Neuronal stem cell (in vitro differentiated cells): ENCODE measurements at regions not wholly inside any gene's neighbourhood (a gene's known extent, or its start where the extent isn't known, plus 50 kb on each side); places are given as distances from the start of the nearest gene placed in this dataset. TPM values are rescaled to one million over a fixed set of nuclear protein-coding genes. Genes with fewer than 3 reads are reported as not detected.

Experiments used
- DNase-seq: peaks from one replicate; pipeline ENCODE4 v3.0.0-alpha.2; 2013; ENCODE audit warnings: low spot score
- H2AFZ ChIP-seq: one replicate; pipeline ENCODE4 v1.6.1; 2013; ENCODE audit warnings: mild to moderate bottlenecking, low read length, inconsistent platforms
- H2AK5ac ChIP-seq: 2 replicates; pipeline ENCODE4 v1.6.1; 2013; ENCODE audit warnings: low read depth, mild to moderate bottlenecking, inconsistent platforms, low read length, moderate library complexity, mixed read lengths
- H2BK120ac ChIP-seq: 2 replicates; pipeline ENCODE4 v1.6.1; 2013; ENCODE audit warnings: low read depth, mild to moderate bottlenecking, inconsistent platforms, low read length, moderate library complexity, mixed read lengths
- H2BK12ac ChIP-seq: one replicate; pipeline ENCODE4 v1.6.1; 2013; ENCODE audit warnings: low read length, inconsistent platforms
- H2BK15ac ChIP-seq: 2 replicates; pipeline ENCODE4 v1.6.1; 2013; ENCODE audit warnings: mild to moderate bottlenecking, low read length, inconsistent platforms, mixed read lengths
- H2BK5ac ChIP-seq: one replicate; pipeline ENCODE4 v1.6.1; 2013; ENCODE audit warnings: inconsistent platforms, mild to moderate bottlenecking, low read length, moderate library complexity
- H3K14ac ChIP-seq: one replicate; pipeline ENCODE4 v1.6.1; 2013; ENCODE audit warnings: low read length, inconsistent platforms
- H3K18ac ChIP-seq: 2 replicates; pipeline ENCODE4 v1.6.1; 2013; ENCODE audit warnings: low read length, inconsistent platforms
- H3K23ac ChIP-seq: 2 replicates; pipeline ENCODE4 v1.6.1; 2013; ENCODE audit warnings: low read depth, mild to moderate bottlenecking, mixed read lengths, low read length, inconsistent platforms; ENCODE audit not compliant: poor library complexity
- H3K27ac ChIP-seq: replicated peaks from 3 replicates; pipeline ENCODE4 v1.5.1; 2013; ENCODE audit warnings: low read length, inconsistent platforms
- H3K27me3 ChIP-seq, 3 experiments: 2 replicates each; pipeline ENCODE4 v1.6.1; 2013; ENCODE audit warnings: low read length in 3 of 3, mild to moderate bottlenecking in 2 of 3, inconsistent platforms in 1 of 3, low read depth in 1 of 3, mixed read lengths in 1 of 3, moderate library complexity in 1 of 3; ENCODE audit not compliant: control insufficient read depth in 3 of 3, insufficient read depth in 3 of 3
- H3K36me3 ChIP-seq, 2 donors: replicated peaks in 1 of 2; 2 replicates each; pipeline ENCODE4 v1.6.1; 2013; ENCODE audit warnings: low read length in 2 of 2; ENCODE audit not compliant: control insufficient read depth in 2 of 2, insufficient read depth in 2 of 2
- H3K4ac ChIP-seq: 2 replicates; pipeline ENCODE4 v1.6.1; 2013; ENCODE audit warnings: inconsistent platforms, mild to moderate bottlenecking, low read length, moderate library complexity
- H3K4me1 ChIP-seq, 2 donors: 1 replicate in 1 of 2; 2 replicates in 1 of 2; pipeline ENCODE4 v1.6.1; 2013; ENCODE audit warnings: low read length in 2 of 2, low read depth in 1 of 2; ENCODE audit not compliant: control insufficient read depth in 2 of 2, insufficient read depth in 1 of 2
- H3K4me2 ChIP-seq: one replicate; pipeline ENCODE4 v1.6.1; 2013; ENCODE audit warnings: mild to moderate bottlenecking, low read length, inconsistent platforms; ENCODE audit not compliant: insufficient read depth, poor library complexity, severe bottlenecking
- H3K4me3 ChIP-seq, 2 donors: 2 replicates each; pipeline ENCODE4 v1.5.1; 2013; ENCODE audit warnings: low read length in 2 of 2, mild to moderate bottlenecking in 2 of 2, inconsistent platforms in 1 of 2, moderate library complexity in 1 of 2
- H3K79me1 ChIP-seq: one replicate; pipeline ENCODE4 v1.6.1; 2013; ENCODE audit warnings: low read depth, mild to moderate bottlenecking, inconsistent platforms, low read length, moderate library complexity
- H3K9ac ChIP-seq: one replicate; pipeline ENCODE4 v1.6.1; 2013; ENCODE audit warnings: mild to moderate bottlenecking, low read depth, low read length, inconsistent platforms; ENCODE audit not compliant: poor library complexity
- H3K9me3 ChIP-seq, 2 donors: replicated peaks in 1 of 2; 2 replicates each; pipeline versions ENCODE3 to v1.6.1; 2013; ENCODE audit warnings: low read length in 2 of 2, mild to moderate bottlenecking in 2 of 2, inconsistent platforms in 1 of 2, low read depth in 1 of 2, mixed read lengths in 1 of 2, moderate library complexity in 1 of 2; ENCODE audit not compliant: control insufficient read depth in 2 of 2, insufficient read depth in 1 of 2
- H4K8ac ChIP-seq: one replicate; pipeline ENCODE4 v1.6.1; 2013; ENCODE audit warnings: low read depth, mild to moderate bottlenecking, inconsistent platforms, low read length, moderate library complexity
- H4K91ac ChIP-seq: one replicate; pipeline ENCODE4 v1.6.1; 2013; ENCODE audit warnings: low read length, low read depth, mild to moderate bottlenecking, inconsistent platforms; ENCODE audit not compliant: poor library complexity
- WGBS, 2 donors: extraction: QIAGEN DNeasy Blood & Tissue Kit; methylation state at CpG; one replicate each; pipeline ENCODE4 v1.1.7; 2013; ENCODE audit warnings: missing lambda C conversion rate in 2 of 2, mixed read lengths in 1 of 2; ENCODE audit not compliant: insufficient read length in 2 of 2, insufficient replicate concordance in 1 of 2; ENCODE audit errors: extremely low coverage in 2 of 2; 5-methylcytosine and 5-hydroxymethylcytosine counted together
- small RNA-seq: library from polyadenylated mRNA; stranded (forward); fragments of <200 nt; extraction: miRNeasy Mini kit (QIAGEN cat#:217004); gene quantifications from one replicate; pipeline ENCODE3, GENCODE V24; 2013; ENCODE audit not compliant: insufficient read depth

GRCh38 chr10:85547460-85548023, 819.1 kb downstream of the GRID1 start:
- Histone ChIP-seq H3K4me3 (no peak overlapping the region), H3K4ac (no peak overlapping the region), H3K27ac (no peak overlapping the region)

GRCh38 chr10:85548034-85548433, 818.6 kb downstream of the GRID1 start:
- WGBS, 2 donors: no CpG with 5 or more reads among the region's 2 CpGs

More at GRCh38 chr10:85547460-85548023, 819.1 kb downstream of the GRID1 start:
- no peak overlapping the region for H3K14ac ChIP-seq
- H2BK5ac ChIP-seq: no peak overlapping the region
- H3K36me3 ChIP-seq: no peaks in the 10 kb centered on the region
- no peak overlapping the region for H3K18ac ChIP-seq
- H2AK5ac ChIP-seq: no peak overlapping the region
- H2BK12ac ChIP-seq: no peak overlapping the region
- no peak overlapping the region for H4K8ac ChIP-seq
- no CpG with 5 or more reads among the region's 1 CpG for WGBS, 2 donors
- H3K4me1 ChIP-seq: peaks cover 1 to 5% of the 10 kb centered on the region in 2 donors
- no peaks in the 10 kb centered on the region for H3K9me3 ChIP-seq
- no peak overlapping the region for H3K23ac ChIP-seq
- DNase-seq: no peak
- H3K9ac ChIP-seq: no peak overlapping the region
- no peak overlapping the region for H4K91ac ChIP-seq
- H3K4me2 ChIP-seq: no peak overlapping the region
- H2BK120ac ChIP-seq: no peak overlapping the region
- no peak overlapping the region for H2BK15ac ChIP-seq
- no peaks in the 10 kb centered on the region for H3K27me3 ChIP-seq
- H2AFZ ChIP-seq: peak overlapping the region; percentile 32
- no peaks in the 10 kb centered on the region for H3K79me1 ChIP-seq

More at GRCh38 chr10:85548034-85548433, 818.6 kb downstream of the GRID1 start:
- Histone ChIP-seq H2BK5ac (no peak overlapping the region), H3K27ac (no peak overlapping the region), H3K14ac (no peak overlapping the region), H3K18ac (no peak overlapping the region), H3K27me3 (no peaks in the 10 kb centered on the region), H3K36me3 (no peaks in the 10 kb centered on the region), H2BK120ac (no peak overlapping the region), H2BK15ac (no peak overlapping the region), H4K8ac (no peak overlapping the region), H2AK5ac (no peak overlapping the region), H3K23ac (no peak overlapping the region), H3K4me3 (no peak overlapping the region), H3K79me1 (no peaks in the 10 kb centered on the region), H2BK12ac (no peak overlapping the region), H3K4ac (no peak overlapping the region), H3K4me1 (peaks cover 1% of the 10 kb centered on the region in 2 donors), H3K9ac (no peak overlapping the region), H4K91ac (no peak overlapping the region), H3K4me2 (no peak overlapping the region), H3K9me3 (no peaks in the 10 kb centered on the region), H2AFZ (peak overlapping the region; percentile 32)
- peak; percentile 35 for DNase-seq

Small RNA genes lying in the stretch of these regions (small RNA-seq; reads per million reads assigned to genes)
- not detected for gene RNU6-325P
